C4-2B (cell line): ENCODE measurements at regions not wholly inside any gene's neighbourhood (a gene's known extent, or its start where the extent isn't known, plus 50 kb on each side); places are given as distances from the start of the nearest gene placed in this dataset.

Source experiments
- ZFX ChIP-seq: fragments of 450-650 bp; IDR thresholded peaks from 2 replicates; pipeline ENCODE4 v1.6.1; 2017
- TF ChIP-seq, protein P1 (sequence below): fragments of 450-650 bp; conservative IDR thresholded peaks from 2 replicates; pipeline ENCODE4 v1.5.1; 2017; ENCODE audit warnings: mild to moderate bottlenecking

GRCh38 chr10:118926072-118926417, 103.5 kb upstream of the NANOS1 start:
- TF ChIP-seq, protein P1, sequence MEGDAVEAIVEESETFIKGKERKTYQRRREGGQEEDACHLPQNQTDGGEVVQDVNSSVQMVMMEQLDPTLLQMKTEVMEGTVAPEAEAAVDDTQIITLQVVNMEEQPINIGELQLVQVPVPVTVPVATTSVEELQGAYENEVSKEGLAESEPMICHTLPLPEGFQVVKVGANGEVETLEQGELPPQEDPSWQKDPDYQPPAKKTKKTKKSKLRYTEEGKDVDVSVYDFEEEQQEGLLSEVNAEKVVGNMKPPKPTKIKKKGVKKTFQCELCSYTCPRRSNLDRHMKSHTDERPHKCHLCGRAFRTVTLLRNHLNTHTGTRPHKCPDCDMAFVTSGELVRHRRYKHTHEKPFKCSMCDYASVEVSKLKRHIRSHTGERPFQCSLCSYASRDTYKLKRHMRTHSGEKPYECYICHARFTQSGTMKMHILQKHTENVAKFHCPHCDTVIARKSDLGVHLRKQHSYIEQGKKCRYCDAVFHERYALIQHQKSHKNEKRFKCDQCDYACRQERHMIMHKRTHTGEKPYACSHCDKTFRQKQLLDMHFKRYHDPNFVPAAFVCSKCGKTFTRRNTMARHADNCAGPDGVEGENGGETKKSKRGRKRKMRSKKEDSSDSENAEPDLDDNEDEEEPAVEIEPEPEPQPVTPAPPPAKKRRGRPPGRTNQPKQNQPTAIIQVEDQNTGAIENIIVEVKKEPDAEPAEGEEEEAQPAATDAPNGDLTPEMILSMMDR, result no peak
- TF ChIP-seq ZFX, result no peak
